ENCODE measurements at regions not wholly inside any gene's neighbourhood (a gene's known extent, or its start where the extent isn't known, plus 50 kb on each side); places are given as distances from the start of the nearest gene placed in this dataset.

GRCh38 chrX:26026179-26026578 is 112.0 kb upstream of the MAGEB18 start:
- BruUV-seq (replicated peaks), result no TSS peak
- Histone ChIP-seq H3K9me2 (replicated peaks; ENCODE audit: low read length) (no peaks in the 10 kb centered on the region), H3F3A (ENCODE audit: low read length, unreplicated experiment) (no peaks in the 10 kb centered on the region), H3K9me3 (ENCODE audit: low read length) (no peaks in the 10 kb centered on the region), H3K36me3 (ENCODE audit: low read depth, low read length) (no peaks in the 10 kb centered on the region), H3K4me1 (ENCODE audit: insufficient read depth, low read length) (no peaks in the 10 kb centered on the region), H3K27me3 (ENCODE audit: low read length) (no peaks in the 10 kb centered on the region), H3K9ac (ENCODE audit: low read length) (no peak overlapping the region), H4K20me1 (ENCODE audit: low read length) (no peaks in the 10 kb centered on the region), H3K4me2 (ENCODE audit: low read length) (no peak overlapping the region), H3K27ac (ENCODE audit: low read length) (no peak overlapping the region), H2AFZ (ENCODE audit: low read length) (no peak overlapping the region), H3K4me3 (ENCODE audit: low read length) (no peak overlapping the region), H3K79me2 (ENCODE audit: low read length) (no peaks in the 10 kb centered on the region)
- POLR2A ChIA-PET (ENCODE audit: unreplicated experiment), result no interaction called here
- ATAC-seq (no peak), DNase-seq (no peak)
- intact Hi-C loops (cut with micrococcal nuclease), result no loop called here
- CTCF ChIA-PET, result no interaction called here
- TF ChIP-seq EZH2phosphoT487 (IDR thresholded peaks at IDR 0.05; ENCODE audit: borderline replicate concordance, low read length) (no peak), EZH2 (IDR thresholded peaks at IDR 0.05; ENCODE audit: low read length, unreplicated experiment) (no peak)

DNA sequence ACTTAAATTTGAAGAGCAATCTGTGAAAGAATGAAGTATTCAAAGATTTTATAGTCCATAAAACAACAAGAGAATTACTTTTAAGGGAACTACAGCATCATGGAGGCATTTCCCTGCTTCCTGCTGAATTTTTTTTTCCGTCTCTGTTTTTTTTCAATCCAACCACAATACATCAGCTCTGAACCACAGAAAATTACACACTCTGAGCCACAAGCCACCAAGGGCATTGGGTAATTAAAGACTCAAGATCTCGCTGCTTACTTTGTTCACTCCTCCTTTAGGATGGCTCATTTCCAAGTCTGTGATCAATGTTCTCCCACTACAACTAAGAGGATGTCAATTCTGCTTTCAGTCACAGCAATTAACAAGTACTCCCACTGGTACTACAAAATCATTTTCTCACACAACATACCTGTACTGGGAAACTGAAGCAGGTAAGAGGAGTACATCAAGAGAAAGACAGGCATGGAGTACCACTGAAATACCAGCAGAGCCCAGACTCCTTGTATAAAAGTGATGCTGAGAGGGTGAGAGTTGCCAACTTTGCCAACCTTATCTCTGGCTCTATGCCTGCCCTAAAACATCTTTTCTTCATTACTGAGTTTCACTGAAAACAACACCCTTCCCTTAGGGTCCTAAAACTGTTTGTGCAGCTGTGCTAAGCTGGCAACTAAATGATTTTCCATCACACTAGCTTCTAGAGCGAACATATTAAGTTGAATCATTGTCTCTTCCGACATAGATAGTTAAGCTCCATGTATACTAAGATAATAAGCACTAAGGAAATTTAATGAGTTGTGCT is 105.8 kb upstream of the MAGEB18 start:
- DNase-seq (no peak), ATAC-seq (no peak)
- Histone ChIP-seq H3K9me3 (ENCODE audit: low read length) (no peaks in the 10 kb centered on the region), H3K9ac (ENCODE audit: low read length) (no peak overlapping the region), H3K27ac (ENCODE audit: low read length) (no peak overlapping the region), H3K4me3 (ENCODE audit: low read length) (no peak overlapping the region), H3K4me1 (ENCODE audit: insufficient read depth, low read length) (no peaks in the 10 kb centered on the region), H3K27me3 (ENCODE audit: low read length) (no peaks in the 10 kb centered on the region), H3K4me2 (ENCODE audit: low read length) (no peak overlapping the region), H2AFZ (ENCODE audit: low read length) (no peak overlapping the region), H3K36me3 (ENCODE audit: low read depth, low read length) (no peaks in the 10 kb centered on the region), H3K79me2 (ENCODE audit: low read length) (no peaks in the 10 kb centered on the region), H3K9me2 (replicated peaks; ENCODE audit: low read length) (no peaks in the 10 kb centered on the region), H4K20me1 (ENCODE audit: low read length) (no peaks in the 10 kb centered on the region), H3F3A (ENCODE audit: low read length, unreplicated experiment) (no peaks in the 10 kb centered on the region)
- CTCF ChIA-PET, result no interaction called here
- TF ChIP-seq EZH2 (IDR thresholded peaks at IDR 0.05; ENCODE audit: low read length, unreplicated experiment) (no peak), CTCF (conservative IDR thresholded peaks at IDR 0.05; ENCODE audit: low read depth, low read length) (no peak), EZH2phosphoT487 (IDR thresholded peaks at IDR 0.05; ENCODE audit: borderline replicate concordance, low read length) (no peak)
- POLR2A ChIA-PET (ENCODE audit: unreplicated experiment), result no interaction called here
- intact Hi-C loops (cut with micrococcal nuclease), result no loop called here
- BruUV-seq (replicated peaks), result no TSS peak

DNA sequence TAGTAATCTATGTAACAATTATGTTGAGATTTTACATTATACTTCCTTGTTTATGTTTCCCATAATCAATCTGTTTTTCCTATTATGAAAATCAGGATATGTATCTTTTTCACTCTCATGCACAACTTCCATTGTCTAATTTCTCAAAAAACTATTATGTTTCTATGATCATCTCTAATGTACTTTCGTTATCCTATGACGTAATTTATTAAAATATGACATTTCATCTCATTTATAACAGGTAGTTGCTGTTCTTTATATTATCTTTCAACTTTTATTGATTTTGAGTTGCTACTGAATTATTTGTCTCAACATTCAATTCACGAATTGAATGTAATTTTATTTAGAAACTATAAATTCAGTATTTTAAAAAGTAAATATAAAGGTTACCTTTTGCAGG is 100.8 kb upstream of the MAGEB18 start:
- Histone ChIP-seq H3K9ac (ENCODE audit: low read length) (no peak overlapping the region), H3K9me2 (replicated peaks; ENCODE audit: low read length) (no peaks in the 10 kb centered on the region), H3K9me3 (ENCODE audit: low read length) (no peaks in the 10 kb centered on the region), H3K4me3 (ENCODE audit: low read length) (no peak overlapping the region), H3K4me1 (ENCODE audit: insufficient read depth, low read length) (no peaks in the 10 kb centered on the region), H3K4me2 (ENCODE audit: low read length) (no peak overlapping the region), H4K20me1 (ENCODE audit: low read length) (no peaks in the 10 kb centered on the region), H3K27ac (ENCODE audit: low read length) (no peak overlapping the region), H3K36me3 (ENCODE audit: low read depth, low read length) (no peaks in the 10 kb centered on the region), H3K79me2 (ENCODE audit: low read length) (no peaks in the 10 kb centered on the region), H3F3A (ENCODE audit: low read length, unreplicated experiment) (no peaks in the 10 kb centered on the region), H2AFZ (ENCODE audit: low read length) (no peak overlapping the region), H3K27me3 (ENCODE audit: low read length) (no peaks in the 10 kb centered on the region)
- DNase-seq, result no peak
- ATAC-seq, result no peak
- TF ChIP-seq CTCF (conservative IDR thresholded peaks at IDR 0.05; ENCODE audit: low read depth, low read length) (no peak), EZH2 (IDR thresholded peaks at IDR 0.05; ENCODE audit: low read length, unreplicated experiment) (no peak), EZH2phosphoT487 (IDR thresholded peaks at IDR 0.05; ENCODE audit: borderline replicate concordance, low read length) (no peak)
- intact Hi-C loops (cut with micrococcal nuclease), result no loop called here
- no TSS peak for BruUV-seq (replicated peaks)
- ChIA-PET POLR2A (ENCODE audit: unreplicated experiment) (no interaction called here), CTCF (no interaction called here)
